AG10803 (cell line): ENCODE measurements at regions not wholly inside any gene's neighbourhood (a gene's known extent, or its start where the extent isn't known, plus 50 kb on each side); places are given as distances from the start of the nearest gene placed in this dataset.

Experiments used
- DNase-seq: peaks from one replicate; pipeline ENCODE4 v3.0.0; 2010; ENCODE audit warnings: low read depth
- H3K4me3 ChIP-seq: 2 replicates; pipeline ENCODE4 v1.5.1; 2011; ENCODE audit warnings: mild to moderate bottlenecking, low read length, control low read depth
- CTCF ChIP-seq: conservative IDR thresholded peaks from 2 replicates; pipeline ENCODE4 v1.5.1; 2011; ENCODE audit warnings: mild to moderate bottlenecking, low read length, control low read depth, inconsistent platforms

DNA sequence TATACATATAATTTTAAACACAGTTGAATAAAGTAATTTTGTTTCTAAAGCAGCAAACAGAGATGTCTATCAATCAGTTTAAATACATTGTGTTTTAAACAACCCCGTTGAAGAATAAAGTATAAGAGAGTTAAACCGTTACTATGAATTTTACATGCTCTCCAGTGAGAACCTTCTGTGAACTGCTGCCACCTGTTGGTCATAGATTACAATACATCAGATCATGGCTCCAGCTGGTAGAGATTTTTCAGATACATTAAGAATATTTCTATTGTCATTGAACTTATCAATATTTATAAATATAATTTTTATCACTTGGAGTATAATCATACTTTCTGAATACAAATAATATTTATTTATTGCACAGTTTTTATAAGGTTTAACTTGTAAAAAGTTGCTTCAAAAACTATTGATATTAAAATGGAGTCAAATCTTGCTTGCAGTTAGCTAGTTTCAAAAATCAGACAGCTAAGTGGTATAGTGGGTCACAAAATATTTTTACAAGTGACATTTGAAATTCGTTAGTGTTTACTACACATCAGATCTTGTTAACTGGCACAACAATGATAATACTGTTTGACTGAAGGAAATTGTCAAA, 561.2 kb upstream of the PHF14 start:
- DNase-seq, result peak; percentile 4

DNA sequence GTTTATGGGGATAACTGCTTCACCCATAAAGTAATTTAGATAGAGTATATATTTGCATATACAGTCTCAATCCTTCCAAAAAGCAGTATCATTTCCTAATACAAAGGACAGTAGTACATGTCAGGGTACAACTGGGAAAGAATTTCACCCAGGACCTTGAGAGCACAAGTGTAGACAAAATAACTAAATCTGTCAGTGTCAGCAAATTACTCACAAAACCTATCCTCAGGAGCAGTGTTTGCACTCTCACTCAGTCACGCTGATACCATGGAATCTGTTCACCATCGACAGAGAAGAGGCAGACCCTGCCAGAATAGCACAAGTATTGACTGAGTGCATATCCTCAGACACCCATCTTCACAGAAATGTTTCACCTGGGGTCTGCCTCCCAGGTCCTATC, 554.7 kb upstream of the PHF14 start:
- no peak overlapping the region for H3K4me3 ChIP-seq
- no peak for DNase-seq
- TF ChIP-seq CTCF, result no peak

More for the DNA sequence above, 561.2 kb upstream of the PHF14 start:
- TF ChIP-seq CTCF, result peak; percentile 56
- no peak overlapping the region for H3K4me3 ChIP-seq

- H3K4me3 ChIP-seq, result no peak overlapping the region
- no peak for TF ChIP-seq CTCF
- no peak for DNase-seq
Measured at GRCh38 chr7:10429031-10429430, 544.6 kb upstream of the PHF14 start.

DNA sequence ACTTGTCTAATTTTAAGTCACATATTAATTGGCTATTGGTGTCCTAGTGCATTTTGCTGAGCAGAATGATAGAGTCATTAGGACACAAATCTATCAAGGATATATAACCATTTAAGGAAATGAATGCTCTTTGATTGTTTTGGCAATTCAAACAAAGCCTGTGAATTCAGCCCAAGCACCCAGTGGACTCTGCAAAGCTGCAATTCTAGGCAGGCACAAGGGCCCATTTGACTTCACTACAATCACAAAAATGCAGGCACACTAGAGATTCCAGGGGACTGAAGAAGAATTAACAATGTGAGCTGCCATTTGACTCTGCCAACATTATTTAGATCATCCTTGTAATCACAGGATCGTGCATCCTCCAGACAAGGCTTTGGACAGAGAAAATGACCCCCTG, 544.2 kb upstream of the PHF14 start:
- TF ChIP-seq CTCF, result no peak
- no peak for DNase-seq
- no peak overlapping the region for H3K4me3 ChIP-seq

GRCh38 chr7:10436302-10436701, 537.4 kb upstream of the PHF14 start:
- TF ChIP-seq CTCF, result no peak
- H3K4me3 ChIP-seq, result no peak overlapping the region
- no peak for DNase-seq

GRCh38 chr7:10439027-10439426, 534.6 kb upstream of the PHF14 start:
- no peak for DNase-seq
- no peak overlapping the region for H3K4me3 ChIP-seq
- no peak for TF ChIP-seq CTCF

- no peak for TF ChIP-seq CTCF
- no peak for DNase-seq
- H3K4me3 ChIP-seq, result no peak overlapping the region
Measured at GRCh38 chr7:10455936-10456335, 517.7 kb upstream of the PHF14 start.
